Activated effector memory CD4-positive, alpha-beta T cell treated with anti-CD3 and anti-CD28 coated beads, Interleukin-2, amount 50 U/mL, for 16 hours (primary cell): ENCODE measurements at regions not wholly inside any gene's neighbourhood (a gene's known extent, or its start where the extent isn't known, plus 50 kb on each side); places are given as distances from the start of the nearest gene placed in this dataset.
"Not testable (repeated sequence)": the region's sequence is repeated elsewhere in the genome, so short reads cannot be mapped to it uniquely, and the experiment has no call there.

Experiments
- DNase-seq: peaks from one replicate; pipeline ENCODE4 v3.0.0-alpha.2; 2020

DNA sequence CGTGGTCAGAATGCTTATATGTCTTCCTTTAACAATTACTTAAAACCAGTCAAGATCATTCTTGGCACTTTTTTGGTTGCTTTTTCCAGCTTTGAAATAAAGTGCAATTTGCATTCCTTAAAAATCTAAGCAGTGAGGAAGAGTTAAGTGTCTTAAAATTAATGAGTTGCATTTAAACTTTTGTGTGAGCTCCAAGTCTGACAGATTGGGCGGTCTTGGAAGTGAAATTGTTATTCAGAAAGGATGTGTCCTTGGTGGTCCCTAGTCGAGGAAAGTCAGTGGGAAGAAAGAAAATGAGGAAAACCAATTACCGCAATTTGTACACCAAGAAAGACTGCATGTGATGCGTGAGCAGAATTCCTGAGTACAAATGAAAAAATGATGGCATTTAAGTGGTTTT lies 132.5 kb downstream of the HHIPL2 start:
- no peak for DNase-seq

DNA sequence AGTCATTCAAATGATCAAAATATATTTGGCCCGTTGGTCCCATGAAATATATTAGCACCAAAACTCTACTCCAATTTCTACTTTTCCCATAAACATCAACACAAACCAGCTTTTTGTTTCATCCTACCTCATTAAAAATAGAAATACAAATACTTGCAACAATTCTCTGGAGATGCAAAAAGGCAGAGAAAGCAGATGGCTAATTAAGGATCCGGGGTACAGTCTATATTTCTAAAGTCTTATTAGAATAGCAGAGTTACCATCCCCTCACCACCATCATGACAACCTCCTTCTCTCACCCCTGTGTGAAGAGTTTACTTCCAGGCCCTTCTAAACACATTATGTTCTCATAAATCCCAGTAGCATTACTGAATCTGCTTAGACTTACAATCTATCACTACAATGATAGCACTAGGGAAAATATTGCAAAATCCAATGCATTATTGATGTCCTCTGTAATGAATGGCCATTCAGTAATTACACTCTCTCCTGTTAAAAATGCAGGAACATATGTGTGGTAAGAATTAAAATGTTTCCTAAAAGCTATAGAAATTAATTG lies 133.8 kb downstream of the HHIPL2 start:
- DNase-seq = no peak

DNA sequence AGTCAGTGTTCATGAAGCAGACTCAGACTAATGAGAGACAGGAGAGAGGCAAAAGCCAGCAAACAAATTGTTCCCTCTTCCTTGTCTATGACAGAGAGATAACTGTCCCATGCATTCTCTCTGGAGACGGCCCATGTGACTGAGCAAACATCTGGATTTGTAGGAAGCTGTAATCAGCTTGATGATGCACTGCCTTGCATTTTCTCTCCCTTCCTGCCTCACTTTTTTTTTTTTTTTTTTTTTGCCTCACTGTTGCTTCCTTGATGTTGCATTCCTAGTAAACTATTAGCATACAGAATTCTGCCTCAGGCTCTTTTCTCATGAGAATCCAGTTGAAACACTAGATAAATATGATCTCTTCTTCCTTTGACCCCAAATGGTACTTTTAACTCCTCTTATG lies 134.5 kb downstream of the HHIPL2 start:
- DNase-seq = no peak

DNA sequence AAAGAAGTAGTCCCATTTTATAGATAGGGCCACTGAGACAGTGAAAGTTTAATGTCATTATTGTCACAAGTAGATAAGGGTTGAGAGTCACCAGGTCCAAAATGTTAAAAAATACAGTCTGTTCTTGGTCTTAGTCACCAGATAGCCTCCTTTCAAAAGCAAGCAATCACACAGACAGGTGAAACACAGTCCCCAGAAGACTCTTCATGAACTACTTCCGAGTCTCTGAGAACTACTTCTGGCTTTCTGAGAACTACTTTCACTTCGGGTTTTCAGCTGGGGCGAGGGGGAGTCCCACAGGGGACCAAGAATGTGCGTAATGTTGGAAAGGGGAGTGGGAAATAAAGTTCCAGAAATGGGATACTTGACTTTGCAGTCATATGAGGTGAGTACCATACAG lies 143.2 kb downstream of the HHIPL2 start:
- DNase-seq = no peak

DNA sequence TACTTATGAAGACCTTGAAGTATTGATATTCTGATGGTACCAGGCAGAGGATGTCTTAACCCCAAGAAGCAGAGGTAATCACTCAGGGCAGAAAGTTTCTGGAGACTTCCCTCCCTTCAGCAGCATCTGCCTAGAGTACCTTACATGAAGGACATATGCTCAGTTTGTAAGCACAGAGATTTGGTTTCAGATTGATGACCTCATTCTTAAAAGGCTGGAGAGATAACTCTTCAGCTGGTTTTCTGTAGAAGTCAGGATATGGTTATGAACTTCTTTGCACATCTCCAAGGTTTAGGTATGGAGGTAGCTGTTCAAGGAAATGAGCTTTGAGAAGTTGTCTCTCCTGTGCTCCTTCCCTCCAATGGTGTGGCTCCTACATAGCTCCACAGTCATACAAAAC lies 148.7 kb downstream of the HHIPL2 start:
- no peak for DNase-seq

DNA sequence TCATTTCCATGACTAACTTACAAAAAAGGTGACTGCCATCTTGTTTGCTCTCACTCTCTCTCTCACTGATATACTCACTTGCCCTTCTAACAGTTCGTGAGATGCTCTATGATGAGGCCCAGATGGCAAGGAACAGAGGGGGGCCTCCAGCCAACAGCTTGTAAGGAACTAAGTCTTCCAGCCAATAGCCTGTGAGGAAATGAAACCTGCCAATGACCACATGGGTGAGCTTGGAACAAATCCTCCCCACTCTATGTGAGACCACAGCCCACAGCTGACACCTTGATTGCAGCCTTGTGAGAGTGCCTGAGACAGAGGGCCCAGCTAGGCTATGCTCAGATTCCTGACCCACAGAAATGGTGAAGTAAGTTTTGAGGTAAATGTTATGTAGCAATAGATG lies 153.7 kb downstream of the HHIPL2 start:
- no peak for DNase-seq

DNA sequence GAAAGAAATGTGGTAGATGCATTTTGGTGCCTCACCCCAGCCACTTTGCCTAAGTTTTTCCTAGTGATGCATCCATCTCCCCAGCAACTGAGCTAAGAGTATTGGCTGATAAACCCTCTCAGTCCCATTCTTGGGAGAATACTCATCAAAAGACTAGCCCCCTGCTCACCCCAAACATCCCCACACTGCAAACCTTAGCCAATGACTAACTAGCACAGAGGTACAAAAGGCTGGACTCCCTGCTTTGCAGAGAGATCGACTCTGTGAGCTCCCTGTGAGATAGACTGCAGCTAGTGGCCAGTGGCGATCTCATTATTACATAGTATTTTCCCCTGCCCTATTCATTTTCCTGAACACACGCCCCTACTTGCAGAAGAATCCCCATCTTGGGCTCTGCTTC lies 155.3 kb downstream of the HHIPL2 start:
- no peak for DNase-seq

DNA sequence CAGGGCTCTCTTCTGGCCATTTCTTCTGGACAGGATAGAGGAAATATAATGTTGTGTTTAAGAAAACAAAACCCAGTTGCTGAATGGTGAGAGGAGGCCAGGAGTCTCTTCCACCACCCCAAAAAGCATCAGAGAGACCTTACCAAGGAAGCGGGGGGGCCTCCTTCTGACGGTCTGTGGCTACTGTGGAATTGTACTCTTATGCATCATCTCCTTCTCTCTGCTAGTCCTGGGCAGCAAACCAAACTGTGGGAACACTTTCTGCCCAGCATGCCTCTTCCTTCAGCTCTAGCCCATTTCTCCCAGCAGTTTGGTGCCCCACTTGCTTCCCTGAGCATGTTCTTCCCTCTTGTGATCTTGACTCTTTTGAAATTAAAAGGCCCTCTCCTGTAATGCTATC lies 157.7 kb downstream of the HHIPL2 start:
- no peak for DNase-seq

DNA sequence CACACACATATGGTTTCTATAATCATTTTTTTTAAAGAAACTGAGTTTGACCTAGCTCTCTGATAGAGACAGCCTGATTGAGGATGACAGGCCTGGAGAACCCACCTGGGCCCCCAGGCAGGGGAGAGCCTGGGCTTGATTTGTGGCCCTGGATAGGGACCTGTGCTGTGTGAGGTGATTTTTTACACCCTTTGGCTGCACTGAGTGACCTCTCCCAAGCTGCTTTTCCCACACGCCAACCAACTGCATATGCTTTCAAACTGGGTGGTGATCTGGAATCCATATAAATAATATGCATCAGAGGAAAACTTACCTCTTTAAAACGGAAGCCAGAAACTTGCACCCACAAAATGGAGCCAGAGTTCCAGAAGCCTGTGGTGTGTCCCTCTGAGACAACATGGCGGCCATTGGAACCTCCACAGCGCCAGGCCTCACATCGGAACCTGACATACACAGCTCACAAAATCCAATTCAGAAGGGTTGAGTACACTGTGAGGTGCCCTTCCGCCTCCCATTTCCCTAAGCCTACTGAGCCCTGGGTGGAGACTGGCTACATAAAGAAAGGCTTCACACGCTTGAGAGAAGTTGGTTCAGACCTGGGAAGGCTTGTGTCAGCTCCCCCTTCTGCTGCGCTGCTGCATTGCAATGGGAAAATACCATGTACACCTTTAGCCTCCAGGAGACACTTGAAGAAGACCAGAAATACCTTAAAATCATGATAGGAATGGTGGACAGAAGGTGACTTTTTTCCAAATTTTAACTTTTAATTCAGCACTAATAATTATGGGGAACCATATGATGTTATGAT lies 160.7 kb downstream of the HHIPL2 start:
- DNase-seq = no peak

DNA sequence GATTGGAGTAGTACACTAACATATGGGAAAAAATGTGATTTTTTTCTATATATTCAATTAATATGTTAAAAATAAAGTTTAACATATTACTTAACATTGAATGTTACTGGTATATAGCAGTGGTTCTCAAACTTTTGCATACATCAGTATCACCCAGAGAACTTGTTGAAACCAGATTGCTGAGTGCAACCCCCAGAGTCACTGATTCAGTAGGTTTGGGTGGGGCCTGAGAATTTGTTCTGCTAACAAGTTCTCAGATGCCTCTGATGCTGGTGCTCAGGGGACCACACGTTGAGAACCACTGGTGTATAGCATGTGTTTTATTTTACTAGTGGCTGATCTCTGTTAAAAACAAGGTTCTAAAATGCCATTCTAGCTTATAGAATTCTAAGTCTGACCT lies 161.9 kb downstream of the HHIPL2 start:
- DNase-seq = no peak

DNA sequence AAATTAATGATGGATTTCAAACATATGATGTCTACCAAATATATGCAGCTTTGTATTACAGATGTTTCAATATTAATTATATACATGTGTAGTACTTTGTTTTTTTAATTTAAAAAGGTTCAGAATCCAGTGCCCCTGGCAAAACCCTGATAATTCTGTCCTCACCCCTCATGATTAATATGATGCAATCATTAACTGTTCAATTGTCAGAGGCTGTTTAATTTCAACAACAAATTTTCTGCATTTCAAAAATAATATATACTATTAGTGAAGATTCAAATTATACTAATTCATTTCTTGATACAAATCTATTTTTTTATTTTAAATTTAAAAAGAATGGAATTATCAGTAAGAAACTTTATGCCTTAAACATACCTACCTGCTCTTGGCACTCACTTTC lies 162.6 kb downstream of the HHIPL2 start:
- DNase-seq = no peak

DNA sequence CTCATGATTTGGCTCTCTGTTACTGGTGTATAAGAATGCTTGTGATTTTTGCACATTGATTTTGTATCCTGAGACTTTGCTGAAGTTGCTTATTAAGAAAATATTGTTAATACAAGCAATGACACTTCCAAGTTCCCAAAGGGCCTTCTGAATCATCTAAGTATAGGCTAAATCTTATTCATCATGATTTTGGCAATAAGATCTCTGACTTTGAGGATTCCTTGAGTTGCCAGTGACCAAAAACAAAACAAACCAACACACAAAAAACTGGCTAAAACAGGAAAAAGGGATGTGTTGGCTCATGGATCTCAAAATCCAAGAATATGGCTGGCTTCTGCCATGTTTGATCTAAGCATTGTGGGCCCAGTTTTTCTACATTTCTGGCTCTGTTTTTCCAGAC lies 163.4 kb downstream of the HHIPL2 start:
- DNase-seq = no peak

DNA sequence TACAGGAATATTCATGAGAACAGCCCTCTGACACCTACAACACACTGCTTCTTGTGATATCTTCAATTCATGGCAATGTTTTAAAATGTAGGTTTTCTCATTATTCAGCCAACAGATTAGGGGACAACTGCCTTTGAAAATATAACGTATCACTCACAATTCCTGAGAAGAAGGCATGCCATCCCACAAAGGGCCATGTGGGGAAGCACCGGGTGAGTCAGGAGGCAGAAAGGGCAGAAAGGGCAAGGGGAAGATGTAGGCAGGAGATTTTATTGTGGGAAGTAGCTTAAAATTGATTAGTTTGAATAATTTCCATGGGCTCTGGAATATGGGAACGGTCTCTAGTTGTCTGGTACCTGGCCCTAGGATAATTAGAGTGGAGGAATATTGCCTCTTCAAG lies 165.7 kb downstream of the HHIPL2 start:
- DNase-seq = no peak

DNA sequence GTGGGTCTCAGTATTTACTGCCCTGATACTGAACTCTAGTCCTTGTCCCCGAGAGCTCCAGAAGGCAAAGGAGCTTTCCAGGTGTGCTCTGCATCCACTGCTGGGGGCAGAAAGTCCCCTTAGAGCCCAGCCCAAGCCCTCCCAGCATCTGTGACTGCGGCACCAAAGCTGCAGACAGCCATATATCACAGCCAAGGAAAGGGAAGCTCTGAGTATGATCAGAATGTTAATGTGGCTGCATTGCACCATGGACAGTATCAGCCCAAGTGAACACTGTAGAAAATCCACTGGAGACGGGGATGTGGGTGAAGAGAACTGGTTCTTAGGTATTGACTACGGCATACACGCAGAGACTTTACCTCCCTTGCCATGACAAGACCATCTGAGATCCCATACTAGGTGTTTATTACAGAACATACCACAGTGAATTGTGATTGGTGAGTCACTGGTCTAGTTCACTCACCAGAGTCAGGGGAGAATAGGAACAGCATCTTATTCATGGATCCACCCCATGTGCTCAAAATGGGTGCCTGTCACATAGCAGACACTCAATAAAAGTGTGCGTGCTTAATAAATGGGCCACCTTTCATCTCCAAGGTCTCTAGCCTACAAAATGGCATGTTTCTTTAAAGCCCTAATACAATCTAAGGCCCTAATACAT lies 170.3 kb downstream of the HHIPL2 start:
- DNase-seq = no peak

DNA sequence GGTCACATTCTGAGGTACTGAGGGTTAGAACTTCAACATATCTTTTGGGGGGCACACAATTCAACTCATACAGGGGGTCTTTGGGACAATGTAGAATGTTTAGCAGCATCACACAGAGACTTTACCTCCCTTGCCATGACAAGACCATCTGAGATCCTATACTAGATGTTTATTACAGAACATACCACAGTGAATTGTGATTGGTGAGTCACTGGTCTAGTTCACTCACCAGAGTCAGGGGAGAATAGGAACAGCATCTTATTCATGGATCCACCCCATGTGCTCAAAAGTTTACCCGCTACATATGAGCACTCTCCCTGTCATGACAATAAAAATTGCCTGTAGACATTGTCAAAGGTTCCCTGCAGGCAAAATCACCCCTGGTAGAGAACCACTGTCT lies 171.1 kb downstream of the HHIPL2 start:
- DNase-seq = not testable (repeated sequence)

DNA sequence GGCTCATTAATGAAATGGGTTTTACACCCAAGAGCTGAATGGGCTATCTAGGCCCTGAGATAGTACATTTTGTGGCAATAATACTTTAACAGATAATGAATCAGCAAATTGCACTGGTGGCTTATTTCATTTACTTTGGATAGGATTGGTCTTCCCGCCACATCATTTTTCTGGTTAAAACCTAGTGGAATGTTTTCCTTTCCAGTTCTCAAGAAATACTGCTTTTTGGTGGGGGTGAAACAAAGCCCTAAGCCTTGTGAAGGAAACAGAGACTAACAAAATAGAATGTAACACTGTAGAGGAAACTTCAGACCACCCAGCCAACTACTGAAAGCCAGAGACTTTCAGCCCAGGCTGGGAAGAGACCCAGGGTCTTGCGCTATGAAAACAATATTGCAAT lies 172.2 kb downstream of the HHIPL2 start:
- no peak for DNase-seq

DNA sequence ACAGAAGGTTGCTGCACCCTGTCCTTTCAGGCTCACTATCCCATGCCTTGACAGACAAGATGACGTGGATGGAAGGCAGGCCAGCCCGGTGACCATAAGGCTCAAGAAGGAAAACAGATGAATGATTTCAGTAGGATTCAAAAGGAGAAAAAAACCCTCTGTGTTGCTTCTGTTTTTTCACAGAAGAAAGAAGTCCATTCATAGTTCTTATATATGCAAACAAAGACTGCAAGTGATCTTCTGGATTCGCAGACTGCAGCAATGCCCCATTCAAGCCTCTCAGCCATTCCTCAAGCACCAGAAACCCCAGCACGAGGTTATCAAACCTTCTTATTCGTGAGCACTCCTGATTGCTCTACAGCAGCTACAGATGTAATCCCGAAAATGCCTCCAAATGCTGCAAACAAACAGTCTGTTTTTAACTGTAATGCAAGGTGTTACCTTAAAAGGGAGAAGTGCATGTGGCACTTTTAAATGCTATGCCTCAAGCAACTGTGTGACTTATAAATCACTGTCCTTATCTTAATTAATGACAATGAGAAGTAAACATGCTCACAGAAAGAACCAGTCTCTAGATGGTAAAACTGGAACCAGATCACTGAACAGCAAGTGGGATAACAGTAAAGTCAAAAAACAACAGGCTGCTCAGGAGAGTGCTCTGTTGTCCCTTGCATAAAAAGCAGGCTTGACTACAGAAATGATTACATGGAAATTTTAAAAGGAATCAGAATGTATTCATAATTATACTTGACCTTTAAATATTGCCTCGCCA lies 173.9 kb downstream of the HHIPL2 start:
- no peak for DNase-seq

DNA sequence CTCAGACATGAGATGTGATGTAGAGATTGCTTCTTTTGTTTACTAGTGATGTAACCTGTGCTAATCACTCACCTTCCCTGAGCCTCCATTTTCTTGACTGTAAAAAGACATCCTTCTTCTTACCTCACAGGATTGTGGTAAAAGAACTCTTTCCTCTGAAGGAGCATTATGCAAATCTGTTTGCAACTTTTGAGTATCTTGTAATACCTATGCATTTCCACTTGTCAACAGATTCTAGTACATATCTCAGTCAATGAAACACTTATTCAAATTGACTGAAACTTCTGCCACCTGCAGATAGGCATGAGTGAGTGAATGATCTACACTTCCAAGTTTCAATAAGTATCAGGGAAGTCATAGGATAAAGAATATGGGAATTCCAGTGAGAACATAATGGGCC lies 174.7 kb downstream of the HHIPL2 start:
- no peak for DNase-seq

DNA sequence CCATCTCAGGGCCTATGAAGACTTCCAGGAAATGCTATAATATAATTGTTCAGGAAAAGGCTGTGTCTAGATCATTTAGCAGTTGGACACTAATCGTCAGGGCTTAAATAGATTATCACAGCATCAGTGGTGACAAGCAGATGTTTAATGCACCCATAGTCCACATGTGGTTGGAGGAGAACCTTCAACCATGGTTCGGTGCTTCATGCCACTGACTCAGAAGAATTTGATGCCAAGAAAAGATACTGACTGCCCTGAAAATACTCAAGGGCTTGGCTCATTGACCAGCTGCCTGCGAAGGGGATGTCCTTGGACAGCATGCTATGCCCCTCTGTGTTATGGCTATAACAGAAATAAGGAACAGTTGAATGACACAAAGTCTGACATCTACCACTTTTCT lies 175.7 kb downstream of the HHIPL2 start:
- no peak for DNase-seq

DNA sequence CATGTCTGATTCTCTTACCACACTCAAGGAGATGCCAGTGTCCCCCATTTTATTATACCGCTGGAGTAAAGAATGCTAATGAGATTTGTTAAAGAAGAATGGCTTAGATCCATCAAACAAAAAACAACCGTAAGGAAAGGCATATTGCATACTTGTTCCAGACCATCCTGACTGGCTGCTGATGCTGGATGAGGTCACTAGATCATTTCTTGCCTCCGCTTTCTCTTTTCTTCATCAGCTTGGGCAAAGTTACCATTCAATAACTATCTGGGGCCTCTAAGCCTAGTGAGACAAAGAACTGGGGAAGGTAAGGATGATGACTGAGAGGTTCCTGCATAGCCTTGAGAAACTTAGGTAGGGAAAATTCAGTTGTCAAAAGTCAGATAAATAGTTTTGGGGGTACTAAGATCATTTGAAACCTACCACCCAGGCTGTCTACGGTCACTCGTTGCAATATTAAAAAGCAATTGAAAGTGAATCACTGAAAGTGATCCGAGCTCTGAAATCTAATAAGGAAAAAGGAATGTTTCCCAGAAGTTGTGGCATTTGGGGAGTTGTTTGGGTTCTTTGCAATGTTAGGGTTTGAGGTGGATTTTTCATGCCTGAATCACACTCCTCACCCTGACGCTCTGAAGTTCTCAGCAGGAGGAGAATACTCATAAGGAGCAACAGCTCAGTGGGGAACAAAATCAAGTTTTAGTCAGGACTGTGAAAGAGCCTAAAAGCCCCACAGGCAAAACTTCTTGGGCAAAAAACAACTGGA lies 176.8 kb downstream of the HHIPL2 start:
- DNase-seq = no peak

DNA sequence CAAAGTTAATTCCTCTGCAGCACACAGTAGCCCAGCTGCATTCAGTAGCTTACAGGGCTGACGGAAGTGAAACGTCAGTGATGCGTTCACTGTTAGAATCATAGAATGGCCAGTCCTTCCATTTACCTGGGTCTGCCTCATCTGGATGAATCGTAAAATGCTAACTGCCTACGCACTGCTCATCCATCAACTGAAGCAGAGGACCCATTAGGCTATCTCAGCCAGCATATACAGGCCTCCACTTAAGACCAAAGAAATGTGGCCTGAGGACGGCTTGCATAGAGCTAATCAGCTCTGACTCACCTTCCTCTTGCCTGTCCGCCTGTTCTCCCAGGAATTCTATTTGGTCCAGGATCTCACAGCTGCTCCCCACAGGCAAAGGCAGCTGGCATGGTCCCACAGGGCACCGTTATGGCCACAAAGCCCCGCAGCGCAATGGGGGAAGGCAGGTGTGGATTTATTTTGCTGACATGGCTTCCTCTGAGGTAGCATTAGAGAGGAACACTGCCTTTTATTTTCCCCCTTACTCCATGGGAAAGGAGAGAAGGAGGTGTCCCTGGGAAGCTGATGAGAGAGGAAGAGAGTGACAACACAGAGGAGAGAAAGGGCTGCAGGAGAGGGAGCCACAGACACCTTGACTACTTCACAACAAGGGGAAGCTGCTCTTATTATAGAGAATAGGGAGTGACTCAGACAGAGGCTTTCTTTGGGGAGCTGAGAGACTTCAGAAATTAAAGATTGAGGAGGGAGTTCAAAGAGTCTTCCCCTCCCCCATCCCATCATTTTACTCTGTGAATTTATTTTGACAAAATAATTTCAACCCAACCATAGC lies 177.6 kb downstream of the HHIPL2 start:
- no peak for DNase-seq

DNA sequence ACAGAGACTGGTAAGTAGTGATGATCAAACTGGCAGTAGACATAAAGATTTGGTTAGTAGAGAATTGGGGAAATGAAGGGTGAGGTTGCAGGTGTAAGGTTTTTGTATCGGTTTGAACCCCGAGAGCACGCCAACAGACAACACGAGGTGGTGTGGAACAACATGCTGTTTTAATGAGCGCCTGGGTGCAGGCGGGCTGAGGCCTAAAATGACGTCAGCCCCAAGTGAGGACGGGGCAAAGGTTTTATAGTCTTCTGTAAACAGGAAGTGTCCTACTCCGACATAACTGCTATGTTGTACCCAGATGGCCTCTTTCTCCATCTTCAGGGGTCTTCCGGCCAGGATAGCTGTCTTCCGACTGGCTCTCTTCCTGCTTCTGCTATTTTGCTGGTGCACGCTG lies 178.8 kb downstream of the HHIPL2 start:
- DNase-seq = no peak
